HUDEP-2 (cell line): ENCODE measurements at regions not wholly inside any gene's neighbourhood (a gene's known extent, or its start where the extent isn't known, plus 50 kb on each side); places are given as distances from the start of the nearest gene placed in this dataset.
A peak's percentile ranks its signal among the peaks of the same experiment; 100 is the strongest.
"Not testable (repeated sequence)": the region's sequence is repeated elsewhere in the genome, so short reads cannot be mapped to it uniquely, and the experiment has no call there.

Source experiments
- DNase-seq, 76 experiments: peaks; one replicate each; lab custom pipeline; 2025; ENCODE audit not compliant: unreplicated experiment in 76 of 76; lab: John Stamatoyannopoulos, UW

DNA sequence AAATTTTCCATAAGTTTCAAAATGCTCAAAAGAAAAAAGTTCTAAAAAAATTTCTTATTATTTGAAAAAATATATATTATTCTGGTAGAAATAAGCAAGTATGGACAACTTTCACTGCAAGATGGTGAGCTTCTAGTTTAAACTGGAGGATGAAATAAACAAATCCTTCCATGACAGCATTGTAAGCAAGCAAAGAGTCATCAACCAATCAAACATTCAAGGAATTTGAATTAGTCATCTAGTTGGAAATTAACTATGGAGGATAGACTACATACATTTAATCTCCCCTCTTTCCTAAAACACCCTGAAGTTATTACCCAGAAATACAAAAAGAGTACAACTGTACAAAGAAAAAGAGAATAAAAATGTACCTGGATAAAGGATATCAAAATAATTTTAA, 51.0 kb upstream of the IRX5 start:
- no peak for DNase-seq

DNA sequence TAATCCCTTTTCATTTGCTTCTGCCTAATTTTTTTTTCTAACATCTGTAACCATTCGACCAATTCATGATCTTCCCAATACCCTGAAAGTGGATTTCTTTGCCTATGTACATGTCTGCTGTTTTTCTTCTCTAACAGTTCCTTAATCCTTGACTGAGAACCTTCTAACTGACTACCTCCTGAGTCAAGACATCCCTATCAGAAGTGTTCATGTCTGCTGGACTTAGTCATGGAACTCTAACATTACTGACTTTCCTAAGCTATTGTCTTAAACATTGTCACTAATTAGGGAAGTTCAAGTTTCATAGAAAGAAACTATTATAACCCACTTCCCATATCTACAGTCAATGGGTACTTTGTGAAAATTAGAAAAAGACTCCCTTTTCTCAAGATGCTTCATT, 52.4 kb upstream of the IRX5 start:
- DNase-seq = no peak

DNA sequence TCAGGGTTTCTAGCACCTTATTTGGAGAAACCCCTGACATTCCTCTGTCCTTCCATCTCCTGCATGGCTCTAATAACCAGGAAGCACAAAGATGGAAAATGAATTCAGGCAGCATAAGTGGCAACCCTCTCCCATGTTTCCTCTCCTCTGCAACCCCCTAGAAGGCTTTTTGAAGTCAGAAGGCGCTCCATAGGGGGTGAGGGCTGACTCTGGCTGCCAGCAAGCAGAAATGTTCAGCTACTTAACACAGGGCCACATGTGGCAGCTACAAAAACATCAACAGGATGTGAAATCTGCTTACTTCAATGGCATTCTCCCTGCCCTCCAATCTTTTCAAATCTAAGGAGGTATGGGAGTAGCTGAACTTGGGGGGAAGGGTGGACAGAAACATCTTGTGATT, 55.2 kb upstream of the IRX5 start:
- no peak for DNase-seq

DNA sequence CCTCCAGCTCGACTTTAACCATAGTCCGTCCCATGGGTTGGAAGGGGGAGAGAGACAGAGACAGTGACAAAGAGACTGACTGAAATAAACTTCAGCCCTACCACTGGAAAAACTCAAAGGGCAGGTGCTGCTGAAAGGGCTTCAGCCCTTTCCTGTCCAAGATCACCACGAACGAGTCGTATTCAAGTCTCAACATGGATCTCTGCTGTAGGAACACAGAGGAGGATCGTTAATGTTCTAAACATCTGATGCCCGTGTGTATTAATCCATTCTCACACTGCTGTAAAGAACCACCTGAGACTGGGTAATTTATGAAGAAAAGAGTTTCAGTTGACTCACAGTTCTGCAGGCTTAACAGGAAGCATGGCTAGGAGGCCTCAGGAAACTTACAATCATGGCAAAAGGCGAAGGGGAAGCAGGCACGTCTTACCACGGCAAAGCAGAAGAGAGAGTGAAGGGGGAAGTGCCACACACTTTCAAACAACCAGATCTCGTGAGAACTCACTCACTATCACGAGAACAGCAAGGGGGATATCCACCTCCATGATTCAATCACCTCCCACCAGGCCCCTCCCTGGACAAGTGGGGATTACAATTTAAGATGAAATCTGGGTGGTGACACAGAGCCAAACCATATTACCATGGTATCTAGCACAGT, 56.8 kb upstream of the IRX5 start:
- DNase-seq = not testable (repeated sequence)

DNA sequence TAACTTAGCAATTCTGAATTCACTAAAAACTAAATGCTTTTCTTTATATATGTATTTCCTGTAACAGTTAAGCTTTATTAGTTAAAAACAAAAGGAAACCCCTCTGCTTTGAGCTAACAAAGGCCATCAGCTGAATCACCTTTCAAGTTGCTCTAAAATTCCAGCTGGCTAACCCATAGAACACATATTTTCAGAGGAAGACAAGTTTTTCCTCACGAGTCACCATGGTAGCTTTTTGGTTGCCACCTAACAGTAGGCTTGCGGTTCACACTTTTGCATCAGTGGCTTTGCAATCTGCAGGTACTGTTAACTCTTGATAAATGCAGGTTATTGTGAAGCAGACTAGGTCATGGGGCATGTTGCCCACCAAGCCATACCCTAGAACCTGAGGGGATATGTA, 57.6 kb upstream of the IRX5 start:
- no peak for DNase-seq

DNA sequence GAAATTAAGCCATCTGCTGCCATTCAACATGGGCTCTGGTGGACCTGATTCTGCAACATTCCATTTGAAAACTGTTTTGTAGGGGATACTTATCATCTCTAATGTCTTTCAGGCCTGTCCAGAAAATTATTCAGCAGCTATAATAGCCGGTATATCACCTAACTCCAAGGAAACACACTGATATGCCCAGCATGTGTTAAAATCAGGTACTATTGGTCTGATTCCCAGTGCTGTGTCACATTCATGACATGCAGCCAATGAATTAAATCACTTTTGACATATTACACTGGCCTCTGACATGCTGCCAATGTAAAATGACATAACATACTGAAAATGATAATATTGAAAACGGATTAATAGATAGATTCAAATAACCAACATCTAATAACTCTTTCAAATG, 60.5 kb upstream of the IRX5 start:
- DNase-seq = no peak

DNA sequence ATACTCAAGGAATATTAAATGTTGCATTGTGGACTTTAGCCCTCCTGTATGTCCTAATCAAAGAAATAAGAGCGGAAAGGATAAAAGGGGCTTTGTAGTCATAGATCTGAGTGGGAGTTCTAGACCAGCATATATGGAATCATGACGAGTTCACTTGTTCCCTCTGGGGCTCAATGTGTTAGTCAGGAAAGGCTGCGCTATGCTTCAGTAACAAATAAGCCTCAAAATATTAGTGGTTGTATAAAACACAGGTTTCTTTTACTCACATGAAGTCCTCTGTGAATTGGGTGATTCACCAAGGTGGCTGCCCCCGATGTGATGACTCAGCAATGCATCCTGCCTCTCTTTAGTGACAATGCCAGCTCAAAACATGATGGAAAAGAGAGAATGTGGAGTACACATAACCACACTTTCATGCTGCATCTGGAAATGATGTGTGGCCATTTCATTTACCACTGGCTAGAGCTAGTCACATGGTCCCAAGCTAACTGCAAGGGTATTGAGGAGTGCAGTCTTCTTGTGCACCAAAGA, 63.3 kb upstream of the IRX5 start:
- no peak for DNase-seq

DNA sequence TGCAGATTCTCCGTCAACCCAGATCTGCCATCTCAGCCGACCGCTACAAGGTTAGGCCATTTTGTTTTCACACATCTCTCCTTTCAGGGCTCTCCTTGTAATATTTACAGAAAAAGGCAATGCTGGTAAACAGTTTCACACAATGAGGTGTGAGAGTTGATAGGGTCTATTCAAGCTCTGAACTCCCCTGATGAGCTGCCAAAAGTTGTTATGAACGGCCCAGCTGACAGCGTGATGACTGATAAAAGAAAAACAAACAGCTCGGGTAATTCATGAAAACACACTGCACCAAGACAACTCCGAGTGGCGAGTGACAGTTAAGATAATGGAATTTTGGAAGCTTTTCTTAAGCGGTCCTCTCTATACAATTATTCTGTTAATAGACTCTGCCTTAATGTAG, 68.1 kb upstream of the IRX5 start:
- DNase-seq = no peak

DNA sequence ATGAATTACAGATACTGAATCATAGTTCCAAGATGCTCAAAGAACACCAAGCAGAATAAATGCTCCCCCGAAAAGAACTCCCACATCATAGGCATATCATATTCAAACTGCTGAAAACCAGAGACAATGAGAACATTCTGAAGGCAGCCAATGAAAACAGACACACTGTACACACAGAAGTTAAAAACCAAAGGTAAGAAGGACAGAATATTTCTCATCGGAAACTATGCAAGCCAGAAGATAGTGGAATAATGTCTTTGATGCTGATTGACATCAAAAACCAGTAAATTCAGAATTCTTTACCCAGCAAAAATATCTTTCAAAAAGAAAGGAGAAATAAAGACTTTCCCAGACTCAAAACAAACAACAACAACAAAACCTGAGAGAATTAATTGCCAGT, 73.8 kb upstream of the IRX5 start:
- DNase-seq = no peak

DNA sequence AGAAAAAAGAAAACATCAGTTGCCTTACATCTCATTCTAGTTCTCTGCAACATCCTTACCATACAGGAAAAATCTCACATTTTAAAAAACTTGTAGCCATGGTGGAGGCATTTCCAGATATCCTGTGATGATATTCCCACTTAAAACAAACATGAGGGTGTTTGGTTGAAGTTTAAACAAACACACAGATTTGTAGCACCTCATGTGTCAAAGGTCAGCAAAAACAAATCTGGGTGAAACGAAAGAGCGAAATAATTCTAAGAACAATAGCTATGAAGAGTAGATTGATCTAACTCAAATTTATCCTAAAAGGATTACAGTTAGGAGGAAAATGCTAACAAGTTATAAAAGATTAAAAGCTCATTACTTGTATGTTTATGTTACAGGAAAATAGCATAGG, 83.1 kb upstream of the IRX5 start:
- DNase-seq = no peak

DNA sequence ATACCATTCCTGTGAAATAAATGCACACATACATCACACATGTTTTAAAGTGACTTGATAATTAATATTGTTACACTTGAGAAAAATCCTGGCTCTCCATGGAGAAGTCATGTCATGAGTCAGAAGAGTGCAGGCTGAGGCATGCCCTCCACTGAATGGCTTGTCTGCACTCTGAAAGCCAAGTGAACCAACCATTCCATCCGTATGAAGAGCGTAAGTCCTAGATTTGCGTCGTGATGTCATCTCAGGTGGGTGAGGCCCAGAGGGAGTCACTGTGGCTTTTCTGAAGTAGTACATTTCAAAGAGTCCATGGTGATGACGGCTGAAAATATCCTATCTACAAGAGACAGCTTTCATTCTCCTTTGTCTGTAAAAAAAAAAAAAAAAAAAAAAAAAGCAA, 83.5 kb upstream of the IRX5 start:
- no peak for DNase-seq

DNA sequence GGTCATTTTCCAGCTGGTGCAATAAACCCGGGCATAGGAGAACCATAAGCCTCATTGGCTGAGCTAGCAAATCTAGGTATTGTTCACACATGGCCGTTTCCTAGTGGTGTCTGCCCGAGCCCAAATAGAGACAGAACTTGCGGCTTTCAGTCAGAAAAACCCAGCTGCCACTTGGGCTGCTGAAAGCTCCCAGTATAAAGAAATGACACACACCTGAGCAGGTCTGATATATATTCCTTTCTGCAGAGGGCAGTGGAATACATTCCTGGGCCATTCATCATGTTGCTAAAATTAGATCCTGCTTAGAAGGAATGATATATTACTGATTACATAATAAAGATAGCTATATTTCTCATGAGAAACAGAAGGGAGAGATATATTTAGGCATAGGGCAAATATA, 83.9 kb upstream of the IRX5 start:
- no peak for DNase-seq

DNA sequence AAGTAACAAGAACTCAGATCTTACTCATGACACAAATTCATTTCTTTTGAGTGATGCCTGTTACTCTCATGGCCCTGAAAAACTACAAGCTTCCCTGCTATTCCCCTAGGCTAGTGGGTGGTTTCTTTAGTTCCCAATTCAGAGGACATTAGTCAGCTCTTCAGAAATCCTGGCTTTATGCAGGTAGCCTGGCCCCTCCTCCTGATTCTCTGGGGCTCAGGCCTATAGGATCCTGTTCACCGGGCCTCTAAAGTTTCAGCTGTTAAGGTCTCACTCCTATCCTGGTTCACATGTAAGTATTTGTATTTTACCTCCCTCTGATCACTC, 87.3 kb upstream of the IRX5 start:
- DNase-seq = no peak

DNA sequence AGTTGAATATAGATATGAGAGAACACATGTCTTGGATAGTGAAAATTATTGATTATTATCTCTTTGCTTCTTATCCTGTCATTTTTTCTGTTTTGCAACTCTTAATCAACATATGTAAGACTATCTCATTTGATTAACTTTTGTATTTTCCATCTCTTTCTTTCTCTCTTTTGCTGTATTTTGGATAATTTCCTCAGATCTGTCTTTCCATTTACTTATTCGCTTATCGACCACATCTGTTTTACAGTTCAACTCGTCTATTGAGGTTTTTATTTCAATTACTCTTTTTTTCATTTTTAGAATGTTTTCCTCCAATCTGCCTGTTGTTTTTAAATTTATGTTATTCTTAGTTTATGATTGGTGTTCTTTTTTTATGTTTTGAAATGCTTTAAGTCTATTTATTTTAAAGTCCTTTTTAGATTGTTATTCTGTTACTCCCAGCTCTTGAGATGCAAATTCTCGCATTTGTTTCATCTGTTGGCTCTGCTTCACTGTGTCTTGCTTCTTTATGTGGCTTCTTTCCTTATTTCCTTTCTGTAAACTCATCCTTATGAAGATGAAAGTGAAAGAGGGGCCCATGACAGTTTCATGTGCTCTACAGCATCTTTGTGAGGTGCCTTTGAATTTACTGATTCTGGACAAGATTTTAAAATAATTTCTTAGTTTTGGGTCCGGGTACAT, 87.8 kb upstream of the IRX5 start:
- DNase-seq = no peak

DNA sequence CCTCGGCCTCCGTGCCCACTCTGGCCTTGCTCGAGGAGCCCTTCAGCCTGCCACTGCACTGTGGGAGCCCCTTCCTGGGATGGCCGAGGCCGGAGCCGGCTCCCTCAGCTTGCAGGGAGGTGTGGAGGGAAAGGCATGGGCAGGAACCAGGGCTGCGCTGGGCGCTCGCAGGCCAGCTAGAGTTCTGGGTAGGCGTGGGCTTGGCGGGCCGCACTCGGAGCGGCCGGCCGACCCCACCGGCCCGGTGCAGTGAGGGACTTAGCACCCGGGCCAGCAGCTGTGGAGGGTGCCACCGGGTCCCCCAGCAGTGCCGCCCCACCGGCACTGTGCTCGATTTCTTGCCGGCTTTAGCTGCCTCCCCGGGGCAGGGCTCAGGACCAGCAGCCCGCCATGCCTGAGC, 101.0 kb upstream of the IRX5 start:
- no peak for DNase-seq

DNA sequence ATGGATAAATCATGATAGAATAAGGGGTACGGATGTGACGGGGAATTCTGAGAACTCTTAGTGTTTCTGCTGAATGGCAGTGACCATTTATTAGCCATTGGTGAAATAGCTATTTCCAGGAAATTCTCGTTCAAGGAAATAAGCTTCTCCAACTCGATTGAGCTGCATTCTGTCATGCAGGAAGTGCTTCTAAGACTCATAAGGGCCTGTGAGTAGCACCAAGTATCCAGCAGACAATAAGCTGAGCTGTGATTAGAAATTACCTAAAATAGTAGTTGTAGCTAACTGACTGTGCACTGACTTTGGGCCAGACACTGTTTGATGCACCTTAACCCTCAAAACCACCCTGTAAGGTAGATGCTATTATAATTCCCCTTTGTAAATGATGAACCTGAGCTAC, 107.8 kb upstream of the IRX5 start:
- DNase-seq = no peak

DNA sequence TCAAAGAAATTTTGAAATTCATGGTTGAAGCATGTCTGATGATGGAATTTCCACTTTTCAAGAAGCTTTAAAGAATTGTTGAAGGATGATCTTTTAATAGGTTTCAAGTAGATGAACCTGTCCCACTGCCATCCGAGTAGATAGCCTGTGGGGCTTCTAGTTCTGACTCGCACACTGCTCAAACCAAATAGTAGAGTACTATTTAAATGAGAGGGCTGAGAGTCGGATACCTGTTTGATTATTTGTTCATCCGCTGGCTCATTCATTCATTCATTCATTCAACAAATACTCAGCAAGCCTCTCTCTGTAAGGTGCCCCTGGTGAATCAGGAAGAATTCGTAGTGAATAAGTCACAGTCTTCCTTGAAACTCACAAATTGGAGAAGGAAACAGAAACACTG, 108.2 kb upstream of the IRX5 start:
- DNase-seq = no peak

DNA sequence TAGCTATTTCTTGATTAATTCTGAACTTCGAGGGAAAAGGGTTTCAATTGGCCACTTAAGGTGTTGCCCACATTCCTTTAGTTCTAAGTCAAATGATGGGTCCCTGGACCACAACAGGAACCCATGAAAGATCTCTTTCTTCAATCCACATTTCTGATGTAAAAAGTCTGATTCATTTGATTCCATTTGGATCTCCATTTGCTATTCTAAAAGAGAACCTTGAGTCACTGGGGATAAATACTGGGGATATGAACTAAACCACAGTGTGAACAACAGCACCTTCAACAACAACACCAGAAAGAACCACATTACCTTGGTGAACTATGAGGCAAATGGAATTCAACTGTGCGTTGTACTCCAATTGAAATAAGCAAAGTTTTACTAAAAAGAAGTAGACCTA, 108.9 kb upstream of the IRX5 start:
- no peak for DNase-seq

DNA sequence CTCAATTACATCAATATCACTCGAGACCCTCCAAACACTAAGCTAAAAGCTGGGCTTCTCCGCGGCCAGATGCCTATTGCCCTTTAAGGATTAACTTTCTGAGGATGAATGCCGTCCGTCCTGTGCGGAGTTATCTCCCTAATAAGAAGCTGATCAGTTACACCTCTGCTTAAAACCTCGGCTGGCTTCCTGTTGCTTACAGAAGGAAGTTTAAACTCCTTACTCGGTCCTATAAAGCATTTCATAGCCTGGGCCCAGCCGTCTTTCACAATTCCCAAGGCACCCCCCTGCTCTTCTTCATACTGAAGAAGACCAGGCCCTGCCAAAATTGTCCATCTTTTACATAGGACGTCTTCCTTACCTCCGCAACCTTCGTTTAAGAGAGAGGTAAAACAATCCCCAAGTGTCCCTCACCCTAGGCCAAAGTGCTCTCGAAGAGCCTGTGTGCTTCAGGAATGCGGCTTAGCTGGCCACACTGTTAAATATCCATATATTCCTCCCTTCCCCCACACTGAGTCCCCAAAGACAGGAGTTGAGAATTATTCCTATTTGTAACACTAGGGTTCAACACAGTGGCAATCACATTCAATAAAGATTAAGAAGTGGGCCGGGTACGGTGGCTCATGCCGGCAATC, 112.6 kb upstream of the IRX5 start:
- DNase-seq = no peak

DNA sequence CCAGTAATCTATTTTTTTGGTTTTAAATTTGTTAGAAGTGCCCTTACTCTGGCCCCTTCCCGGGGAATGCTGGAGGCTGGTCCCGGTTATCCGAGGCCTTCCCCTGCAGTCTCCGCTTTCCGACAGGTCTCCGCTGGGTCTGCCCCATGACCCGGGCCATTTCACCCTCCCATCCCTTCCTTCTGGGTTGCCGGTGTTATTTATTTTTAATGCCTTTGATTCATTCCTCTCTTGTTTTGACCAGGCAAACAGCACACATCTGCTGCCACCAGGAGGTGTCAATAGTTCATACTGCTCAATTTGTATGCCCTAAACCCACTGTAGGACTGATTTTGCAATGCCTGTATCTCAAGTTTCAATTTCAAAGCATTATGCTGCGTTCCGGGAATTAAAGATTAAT, 113.2 kb upstream of the IRX5 start:
- DNase-seq = peak in 2 of 76 experiments; percentile 2 to 5

DNA sequence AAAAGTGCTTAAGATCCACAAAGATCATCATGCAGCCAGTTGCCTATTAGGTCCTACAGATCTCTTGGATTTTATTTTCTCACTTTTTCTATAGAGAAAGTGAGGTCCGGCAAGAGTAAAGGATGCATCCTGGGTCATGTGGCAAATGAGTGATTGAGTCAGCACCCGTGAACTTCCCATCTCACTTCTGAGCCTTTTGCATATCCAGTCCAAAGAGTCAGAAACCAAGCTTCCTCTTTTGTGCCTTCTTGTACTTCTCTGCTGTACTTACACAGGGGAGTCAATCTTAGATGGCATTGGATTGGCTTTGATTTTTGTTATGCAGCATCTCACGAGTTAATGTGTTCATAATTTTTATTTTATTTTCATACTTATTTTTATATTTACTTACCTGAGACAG, 114.2 kb upstream of the IRX5 start:
- no peak for DNase-seq

DNA sequence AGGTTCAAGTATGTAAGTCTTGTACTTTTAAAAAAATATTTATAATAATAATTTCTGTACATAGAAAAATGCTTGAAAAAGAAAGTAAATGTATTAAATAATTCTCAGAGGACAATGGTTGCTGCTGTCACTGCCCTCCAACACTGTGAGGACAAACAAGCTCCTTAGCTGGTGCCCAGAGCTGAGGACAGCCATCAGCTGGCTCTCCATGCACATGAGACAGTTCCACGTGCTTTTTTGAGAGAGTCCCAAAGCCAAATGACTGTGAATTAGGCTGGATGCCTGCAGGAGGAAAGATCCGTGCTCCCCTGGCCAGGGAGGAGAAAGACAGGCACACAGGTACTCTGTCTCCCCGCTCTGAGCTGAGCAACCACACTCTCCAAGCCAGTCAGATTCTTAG, 115.5 kb upstream of the IRX5 start:
- no peak for DNase-seq
